ENCODE measurements at regions not wholly inside any gene's neighbourhood (a gene's known extent, or its start where the extent isn't known, plus 50 kb on each side); places are given as distances from the start of the nearest gene placed in this dataset.

GRCh38 chr4:100582146-100582545 lies 64.3 kb upstream of the EMCN start:
- TF ChIP-seq, protein P1, sequence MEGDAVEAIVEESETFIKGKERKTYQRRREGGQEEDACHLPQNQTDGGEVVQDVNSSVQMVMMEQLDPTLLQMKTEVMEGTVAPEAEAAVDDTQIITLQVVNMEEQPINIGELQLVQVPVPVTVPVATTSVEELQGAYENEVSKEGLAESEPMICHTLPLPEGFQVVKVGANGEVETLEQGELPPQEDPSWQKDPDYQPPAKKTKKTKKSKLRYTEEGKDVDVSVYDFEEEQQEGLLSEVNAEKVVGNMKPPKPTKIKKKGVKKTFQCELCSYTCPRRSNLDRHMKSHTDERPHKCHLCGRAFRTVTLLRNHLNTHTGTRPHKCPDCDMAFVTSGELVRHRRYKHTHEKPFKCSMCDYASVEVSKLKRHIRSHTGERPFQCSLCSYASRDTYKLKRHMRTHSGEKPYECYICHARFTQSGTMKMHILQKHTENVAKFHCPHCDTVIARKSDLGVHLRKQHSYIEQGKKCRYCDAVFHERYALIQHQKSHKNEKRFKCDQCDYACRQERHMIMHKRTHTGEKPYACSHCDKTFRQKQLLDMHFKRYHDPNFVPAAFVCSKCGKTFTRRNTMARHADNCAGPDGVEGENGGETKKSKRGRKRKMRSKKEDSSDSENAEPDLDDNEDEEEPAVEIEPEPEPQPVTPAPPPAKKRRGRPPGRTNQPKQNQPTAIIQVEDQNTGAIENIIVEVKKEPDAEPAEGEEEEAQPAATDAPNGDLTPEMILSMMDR (conservative IDR thresholded peaks at IDR 0.05; ENCODE audit: low read depth, low read length) = no peak
- Histone ChIP-seq H3K27ac (no peak overlapping the region), H3K4me1 (ENCODE audit: low read depth, poor library complexity, severe bottlenecking) (no peaks in the 10 kb centered on the region), H3K79me2 (ENCODE audit: insufficient read depth, low read depth) (no peaks in the 10 kb centered on the region), H3K4me2 (no peak overlapping the region), H3K9ac (no peak overlapping the region), H2AFZ (ENCODE audit: low read depth) (no peak overlapping the region), H4K20me1 (ENCODE audit: insufficient read depth) (no peaks in the 10 kb centered on the region), H3K36me3 (ENCODE audit: insufficient read depth) (no peaks in the 10 kb centered on the region), H3K27me3 (ENCODE audit: insufficient read depth, low read depth) (no peaks in the 10 kb centered on the region), H3K4me3 (IDR thresholded peaks at IDR 0.05; ENCODE audit: insufficient read depth, low read depth, low read length) (no peak overlapping the region)

DNA sequence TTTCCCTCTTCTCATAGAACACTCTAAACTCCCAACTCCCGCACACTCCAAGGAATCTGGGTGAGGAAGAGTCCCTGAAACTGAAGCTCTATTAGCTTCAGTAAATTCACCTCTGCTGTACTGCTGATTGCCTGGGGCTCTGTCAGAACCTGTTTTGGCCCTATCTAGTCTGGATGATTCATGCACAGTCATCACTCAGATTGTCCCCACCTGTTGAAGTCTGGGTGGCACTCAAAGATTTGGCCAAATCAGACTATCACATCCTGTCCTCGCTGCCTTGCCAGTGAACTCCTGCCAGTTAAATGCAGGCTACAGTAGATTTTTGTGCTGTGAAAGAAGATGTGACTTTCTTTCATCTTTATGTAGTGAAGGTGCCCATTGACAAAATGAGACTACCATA lies 63.5 kb upstream of the EMCN start:
- Histone ChIP-seq H3K9ac (no peak overlapping the region), H4K20me1 (ENCODE audit: insufficient read depth) (no peaks in the 10 kb centered on the region), H3K4me2 (no peak overlapping the region), H3K4me1 (ENCODE audit: low read depth, poor library complexity, severe bottlenecking) (no peaks in the 10 kb centered on the region), H3K27me3 (ENCODE audit: insufficient read depth, low read depth) (no peaks in the 10 kb centered on the region), H3K36me3 (ENCODE audit: insufficient read depth) (no peaks in the 10 kb centered on the region), H3K4me3 (IDR thresholded peaks at IDR 0.05; ENCODE audit: insufficient read depth, low read depth, low read length) (no peak overlapping the region), H2AFZ (ENCODE audit: low read depth) (no peak overlapping the region), H3K27ac (no peak overlapping the region), H3K79me2 (ENCODE audit: insufficient read depth, low read depth) (no peaks in the 10 kb centered on the region)
- TF ChIP-seq, protein P1 (conservative IDR thresholded peaks at IDR 0.05; ENCODE audit: low read depth, low read length) = no peak

- Histone ChIP-seq H2AFZ (ENCODE audit: low read depth) (no peak overlapping the region), H3K9ac (no peak overlapping the region), H3K79me2 (ENCODE audit: insufficient read depth, low read depth) (no peaks in the 10 kb centered on the region), H3K27me3 (ENCODE audit: insufficient read depth, low read depth) (no peaks in the 10 kb centered on the region), H3K4me1 (ENCODE audit: low read depth, poor library complexity, severe bottlenecking) (no peaks in the 10 kb centered on the region), H3K4me2 (no peak overlapping the region), H3K27ac (no peak overlapping the region), H3K36me3 (ENCODE audit: insufficient read depth) (no peaks in the 10 kb centered on the region), H3K4me3 (IDR thresholded peaks at IDR 0.05; ENCODE audit: insufficient read depth, low read depth, low read length) (no peak overlapping the region), H4K20me1 (ENCODE audit: insufficient read depth) (no peaks in the 10 kb centered on the region)
- TF ChIP-seq, protein P1 (conservative IDR thresholded peaks at IDR 0.05; ENCODE audit: low read depth, low read length) = no peak; the same call in 1 of the 2 replicates
These were observed 58.7 kb upstream of the EMCN start for GRCh38 chr4:100576570-100576969.

GRCh38 chr4:100574607-100575006 lies 56.8 kb upstream of the EMCN start:
- Histone ChIP-seq H4K20me1 (ENCODE audit: insufficient read depth) (no peaks in the 10 kb centered on the region), H3K27me3 (ENCODE audit: insufficient read depth, low read depth) (no peaks in the 10 kb centered on the region), H3K9ac (no peak overlapping the region), H3K4me1 (ENCODE audit: low read depth, poor library complexity, severe bottlenecking) (no peaks in the 10 kb centered on the region), H2AFZ (ENCODE audit: low read depth) (no peak overlapping the region), H3K79me2 (ENCODE audit: insufficient read depth, low read depth) (no peaks in the 10 kb centered on the region), H3K36me3 (ENCODE audit: insufficient read depth) (no peaks in the 10 kb centered on the region), H3K27ac (no peak overlapping the region), H3K4me2 (no peak overlapping the region), H3K4me3 (IDR thresholded peaks at IDR 0.05; ENCODE audit: insufficient read depth, low read depth, low read length) (no peak overlapping the region)
- TF ChIP-seq, protein P1 (conservative IDR thresholded peaks at IDR 0.05; ENCODE audit: low read depth, low read length) = no peak

Measured in KMS-11 (cell line).